LNCAP (cell line): ENCODE measurements at regions not wholly inside any gene's neighbourhood (a gene's known extent, or its start where the extent isn't known, plus 50 kb on each side); places are given as distances from the start of the nearest gene placed in this dataset.

Experiments used
- CTCF ChIP-seq: fragments of 450-650 bp; IDR thresholded peaks from 2 replicates; pipeline ENCODE4 v1.5.1; 2017; ENCODE audit warnings: mild to moderate bottlenecking

GRCh38 chr4:110816367-110816766 is 193.5 kb upstream of the PITX2 start:
- TF ChIP-seq CTCF: no peak

GRCh38 chr4:110821186-110821585 is 198.3 kb upstream of the PITX2 start:
- no peak for TF ChIP-seq CTCF

GRCh38 chr4:110823251-110823650 is 200.4 kb upstream of the PITX2 start:
- no peak for TF ChIP-seq CTCF

- no peak for TF ChIP-seq CTCF
These were observed 201.5 kb upstream of the PITX2 start for GRCh38 chr4:110824344-110824743.

GRCh38 chr4:110826656-110827055 is 203.8 kb upstream of the PITX2 start:
- TF ChIP-seq CTCF: no peak

GRCh38 chr4:110830461-110830860 is 207.6 kb upstream of the PITX2 start:
- no peak for TF ChIP-seq CTCF

- no peak for TF ChIP-seq CTCF
These were observed 215.1 kb upstream of the PITX2 start for GRCh38 chr4:110837896-110838450.

- no peak for TF ChIP-seq CTCF
These were observed 217.4 kb upstream of the PITX2 start for GRCh38 chr4:110840221-110840654.
